Keratinocyte (primary cell): ENCODE measurements at regions not wholly inside any gene's neighbourhood (a gene's known extent, or its start where the extent isn't known, plus 50 kb on each side); places are given as distances from the start of the nearest gene placed in this dataset.

Experiments
- DNase-seq: peaks from one replicate; pipeline ENCODE4 v3.0.0-alpha.2; 2011; ENCODE audit warnings: low read depth, missing footprints, low spot score
- FAIRE-seq: peaks from 2 replicates; lab custom pipeline; 2011; peaks lifted over from hg19 to GRCh38; lab: Jason Lieb, UNC
- H2AFZ ChIP-seq: 2 replicates; pipeline ENCODE4 v1.6.0; 2012; ENCODE audit warnings: low read length, control low read depth, inconsistent platforms; ENCODE audit not compliant: control insufficient read depth
- H3K27ac ChIP-seq: 2 replicates; pipeline ENCODE4 v1.5.1; 2011; ENCODE audit warnings: low read length; ENCODE audit not compliant: control insufficient read depth, insufficient read depth
- H3K27me3 ChIP-seq: 3 replicates; pipeline ENCODE4 v1.6.0; 2011; ENCODE audit warnings: low read length; ENCODE audit not compliant: control insufficient read depth, insufficient read depth; ENCODE audit errors: extremely low read depth
- H3K36me3 ChIP-seq, 2 experiments: 2 replicates in 1 of 2; 3 replicates in 1 of 2; pipeline ENCODE4 v1.5.1; 2011; ENCODE audit warnings: low read length in 2 of 2, mild to moderate bottlenecking in 1 of 2; ENCODE audit not compliant: control insufficient read depth in 2 of 2, insufficient read depth in 2 of 2; ENCODE audit errors: extremely low read depth in 1 of 2
- H3K4me1 ChIP-seq: 3 replicates; pipeline ENCODE4 v1.5.1; 2011; ENCODE audit warnings: low read length; ENCODE audit not compliant: control insufficient read depth, insufficient read depth; ENCODE audit errors: extremely low read depth
- H3K4me2 ChIP-seq: 3 replicates; pipeline ENCODE4 v1.6.0; 2011; ENCODE audit warnings: low read depth, low read length; ENCODE audit not compliant: control insufficient read depth, insufficient read depth; ENCODE audit errors: extremely low read depth
- H3K4me3 ChIP-seq, 3 experiments: fragments of 200-600 bp in 1 of 3; sonication (generic) in 1 of 3; 2 replicates in 2 of 3; 3 replicates in 1 of 3; pipeline ENCODE4 v1.5.1; 2011 to 2016; ENCODE audit warnings: low read length in 3 of 3, mild to moderate bottlenecking in 3 of 3, control low read depth in 2 of 3, inconsistent platforms in 1 of 3, low read depth in 1 of 3, mixed read lengths in 1 of 3, mixed run types in 1 of 3, moderate library complexity in 1 of 3; ENCODE audit not compliant: control insufficient read depth in 2 of 3, insufficient read depth in 2 of 3; ENCODE audit errors: extremely low read depth in 1 of 3
- H3K79me2 ChIP-seq: 2 replicates; pipeline ENCODE4 v1.6.0; 2012; ENCODE audit warnings: low read length; ENCODE audit not compliant: control insufficient read depth, insufficient read depth
- H3K9ac ChIP-seq: 3 replicates; pipeline ENCODE4 v1.6.0; 2011; ENCODE audit warnings: low read length; ENCODE audit not compliant: control insufficient read depth, insufficient read depth; ENCODE audit errors: extremely low read depth
- H3K9me1 ChIP-seq: 3 replicates; pipeline ENCODE4 v1.6.0; 2011; ENCODE audit warnings: low read length; ENCODE audit not compliant: control insufficient read depth, insufficient read depth; ENCODE audit errors: extremely low read depth
- H3K9me3 ChIP-seq: 2 replicates; pipeline ENCODE4 v1.5.1; 2012; ENCODE audit warnings: low read depth, low read length; ENCODE audit not compliant: control insufficient read depth
- H4K20me1 ChIP-seq: 3 replicates; pipeline ENCODE4 v1.6.0; 2011; ENCODE audit warnings: low read length; ENCODE audit not compliant: control insufficient read depth, insufficient read depth; ENCODE audit errors: extremely low read depth
- CTCF ChIP-seq, 3 experiments: IDR thresholded peaks in 1 of 3; conservative IDR thresholded peaks in 1 of 3; optimal IDR thresholded peaks in 1 of 3; 2 replicates in 2 of 3; 3 replicates in 1 of 3; pipeline versions ENCODE3 to v1.5.1; 2011; ENCODE audit warnings: low read length in 3 of 3, mild to moderate bottlenecking in 3 of 3, moderate library complexity in 2 of 3, control low read depth in 1 of 3, inconsistent platforms in 1 of 3; ENCODE audit not compliant: insufficient read depth in 2 of 3; ENCODE audit errors: extremely low read depth in 1 of 3
- EZH2 ChIP-seq: IDR thresholded peaks from one replicate; pipeline ENCODE4 v1.6.1; 2012; ENCODE audit warnings: inconsistent platforms, mild to moderate bottlenecking, low read length, moderate library complexity
- dilution Hi-C: fragments of 300-500 bp; cut with MboI; formaldehyde crosslinking; loops from one replicate; pipeline ENCODE4 v1.7.0; 2020; ENCODE audit warnings: low sequenced_read_pairs; ENCODE audit not compliant: extremely low pct_ligation_motif_present

GRCh38 chr22:22121445-22121844 is 123.1 kb upstream of the VPREB1 start:
- H3K4me1 ChIP-seq = no peaks in the 10 kb centered on the region
- dilution Hi-C loops = no loop called here
- H3K9me3 ChIP-seq = no peaks in the 10 kb centered on the region
- H3K9me1 ChIP-seq = no peaks in the 10 kb centered on the region
- TF ChIP-seq EZH2 = no peak
- no peak for TF ChIP-seq CTCF (optimal IDR thresholded peaks at IDR 0.05 in 1 of 3, IDR thresholded peaks at IDR 0.05 in 1 of 3, conservative IDR thresholded peaks at IDR 0.05 in 1 of 3; ENCODE audit: extremely low read depth in 1 of 3, insufficient read depth in 2 of 3, low read length in 3 of 3)
- no peak for FAIRE-seq
- H2AFZ ChIP-seq = no peak overlapping the region
- H3K4me3 ChIP-seq = no peak overlapping the region
- no peak overlapping the region for H3K27ac ChIP-seq
- H3K36me3 ChIP-seq = no peaks in the 10 kb centered on the region
- DNase-seq = no peak
- no peaks in the 10 kb centered on the region for H3K27me3 ChIP-seq
- H4K20me1 ChIP-seq = no peaks in the 10 kb centered on the region
- no peak overlapping the region for H3K9ac ChIP-seq
- no peak overlapping the region for H3K4me2 ChIP-seq
- H3K79me2 ChIP-seq = no peaks in the 10 kb centered on the region

- no peaks in the 10 kb centered on the region for H3K79me2 ChIP-seq
- no peak overlapping the region for H3K4me3 ChIP-seq
- H3K9me3 ChIP-seq = no peaks in the 10 kb centered on the region
- TF ChIP-seq CTCF (optimal IDR thresholded peaks at IDR 0.05 in 1 of 3, IDR thresholded peaks at IDR 0.05 in 1 of 3, conservative IDR thresholded peaks at IDR 0.05 in 1 of 3; ENCODE audit: extremely low read depth in 1 of 3, insufficient read depth in 2 of 3, low read length in 3 of 3) (no peak), EZH2 (no peak)
- H4K20me1 ChIP-seq = no peaks in the 10 kb centered on the region
- H3K4me1 ChIP-seq = no peaks in the 10 kb centered on the region
- H3K9ac ChIP-seq = no peak overlapping the region
- H3K27ac ChIP-seq = no peak overlapping the region
- H3K4me2 ChIP-seq = no peak overlapping the region
- FAIRE-seq (no peak), DNase-seq (no peak)
- H3K9me1 ChIP-seq = no peaks in the 10 kb centered on the region
- H2AFZ ChIP-seq = no peak overlapping the region
- no peaks in the 10 kb centered on the region for H3K27me3 ChIP-seq
- dilution Hi-C loops = no loop called here
- H3K36me3 ChIP-seq = no peaks in the 10 kb centered on the region
Observed at GRCh38 chr22:22120160-22120559, 124.4 kb upstream of the VPREB1 start.
